ENCODE measurements at regions not wholly inside any gene's neighbourhood (a gene's known extent, or its start where the extent isn't known, plus 50 kb on each side); places are given as distances from the start of the nearest gene placed in this dataset.

- DNase-seq (ENCODE audit: low read depth in 2 of 2): no peak
These were observed 160.6 kb upstream of the BDNF start for GRCh38 chr11:27860811-27861210.

- no peak for DNase-seq (ENCODE audit: low read depth in 2 of 2)
These were observed 158.6 kb upstream of the BDNF start for GRCh38 chr11:27858866-27859265.

GRCh38 chr11:27857588-27857987 lies 157.3 kb upstream of the BDNF start:
- no peak for DNase-seq (ENCODE audit: low read depth in 2 of 2)

- DNase-seq (ENCODE audit: low read depth in 2 of 2): no peak
These were observed 156.8 kb upstream of the BDNF start for GRCh38 chr11:27857014-27857413.

GRCh38 chr11:27848423-27848822 lies 148.2 kb upstream of the BDNF start:
- no peak for DNase-seq (ENCODE audit: low read depth in 2 of 2)

- DNase-seq (ENCODE audit: low read depth in 2 of 2): no peak
These were observed 147.2 kb upstream of the BDNF start for GRCh38 chr11:27847496-27847895.

- no peak for DNase-seq (ENCODE audit: low read depth in 2 of 2)
These were observed 142.0 kb upstream of the BDNF start for GRCh38 chr11:27842290-27842689.

GRCh38 chr11:27841023-27841422 lies 140.8 kb upstream of the BDNF start:
- no peak for DNase-seq (ENCODE audit: low read depth in 2 of 2)

- DNase-seq (ENCODE audit: low read depth in 2 of 2): peak; percentile 42 to 47
These were observed 139.1 kb upstream of the BDNF start for GRCh38 chr11:27839226-27839913.

GRCh38 chr11:27838674-27839073 lies 138.4 kb upstream of the BDNF start:
- no peak for DNase-seq (ENCODE audit: low read depth in 2 of 2)

- no peak for DNase-seq (ENCODE audit: low read depth in 2 of 2)
These were observed 137.8 kb upstream of the BDNF start for GRCh38 chr11:27837895-27838563.

- no peak for DNase-seq (ENCODE audit: low read depth in 2 of 2)
These were observed 130.0 kb upstream of the BDNF start for GRCh38 chr11:27830206-27830605.

- DNase-seq (ENCODE audit: low read depth in 2 of 2): peak in 1 of 2 experiments; percentile 32
These were observed 120.0 kb upstream of the BDNF start for GRCh38 chr11:27820249-27820648.

- no peak for DNase-seq (ENCODE audit: low read depth in 2 of 2)
These were observed 115.9 kb upstream of the BDNF start for GRCh38 chr11:27816197-27816596.

- DNase-seq (ENCODE audit: low read depth in 2 of 2): no peak
These were observed 112.1 kb upstream of the BDNF start for GRCh38 chr11:27812341-27812740.

GRCh38 chr11:27807596-27807995 lies 107.3 kb upstream of the BDNF start:
- peak; percentile 11 to 12 for DNase-seq (ENCODE audit: low read depth in 2 of 2)

- no peak for DNase-seq (ENCODE audit: low read depth in 2 of 2)
These were observed 105.9 kb upstream of the BDNF start for GRCh38 chr11:27806122-27806521.

- no peak for DNase-seq (ENCODE audit: low read depth in 2 of 2)
These were observed 96.0 kb upstream of the BDNF start for GRCh38 chr11:27795955-27796861.

GRCh38 chr11:27786864-27787263 lies 86.6 kb upstream of the BDNF start:
- DNase-seq (ENCODE audit: low read depth in 2 of 2): no peak

GRCh38 chr11:27786331-27786730 lies 86.1 kb upstream of the BDNF start:
- no peak for DNase-seq (ENCODE audit: low read depth in 2 of 2)

GRCh38 chr11:27783701-27784355 lies 83.6 kb upstream of the BDNF start:
- DNase-seq (ENCODE audit: low read depth in 2 of 2): no peak

- DNase-seq (ENCODE audit: low read depth in 2 of 2): no peak
These were observed 76.8 kb upstream of the BDNF start for GRCh38 chr11:27777033-27777432.
